ENCODE measurements at regions not wholly inside any gene's neighbourhood (a gene's known extent, or its start where the extent isn't known, plus 50 kb on each side); places are given as distances from the start of the nearest gene placed in this dataset.
"Not testable (repeated sequence)": the region's sequence is repeated elsewhere in the genome, so short reads cannot be mapped to it uniquely, and the experiment has no call there.

- TF ChIP-seq ZBTB44 (tag by site-specific recombination; IDR thresholded peaks at IDR 0.05); ZFP3 (tag by site-specific recombination; IDR thresholded peaks at IDR 0.05; ENCODE audit: low read depth); ZNF311 (tag by site-specific recombination; IDR thresholded peaks at IDR 0.05; ENCODE audit: borderline replicate concordance); ZNF114 (tag by site-specific recombination; IDR thresholded peaks at IDR 0.05); CTCF (tag by site-specific recombination; IDR thresholded peaks at IDR 0.05); ZNF184 (tag by site-specific recombination; IDR thresholded peaks at IDR 0.05); ZNF513 (tag by site-specific recombination; IDR thresholded peaks at IDR 0.05); KLF16 (tag by site-specific recombination; IDR thresholded peaks at IDR 0.05); ZNF544 (tag by site-specific recombination; IDR thresholded peaks at IDR 0.05); ZBTB1 (tag by site-specific recombination; IDR thresholded peaks at IDR 0.05); REST (tag by site-specific recombination; IDR thresholded peaks at IDR 0.05): not testable (repeated sequence)
Observed at GRCh38 chr10:6677129-6677528, 97.1 kb upstream of the PRKCQ start.

Data from HEK293 (cell line).